ENCODE measurements at regions not wholly inside any gene's neighbourhood (a gene's known extent, or its start where the extent isn't known, plus 50 kb on each side); places are given as distances from the start of the nearest gene placed in this dataset.
A peak's percentile ranks its signal among the peaks of the same experiment; 100 is the strongest.
"Not testable (repeated sequence)": the region's sequence is repeated elsewhere in the genome, so short reads cannot be mapped to it uniquely, and the experiment has no call there.

DNA sequence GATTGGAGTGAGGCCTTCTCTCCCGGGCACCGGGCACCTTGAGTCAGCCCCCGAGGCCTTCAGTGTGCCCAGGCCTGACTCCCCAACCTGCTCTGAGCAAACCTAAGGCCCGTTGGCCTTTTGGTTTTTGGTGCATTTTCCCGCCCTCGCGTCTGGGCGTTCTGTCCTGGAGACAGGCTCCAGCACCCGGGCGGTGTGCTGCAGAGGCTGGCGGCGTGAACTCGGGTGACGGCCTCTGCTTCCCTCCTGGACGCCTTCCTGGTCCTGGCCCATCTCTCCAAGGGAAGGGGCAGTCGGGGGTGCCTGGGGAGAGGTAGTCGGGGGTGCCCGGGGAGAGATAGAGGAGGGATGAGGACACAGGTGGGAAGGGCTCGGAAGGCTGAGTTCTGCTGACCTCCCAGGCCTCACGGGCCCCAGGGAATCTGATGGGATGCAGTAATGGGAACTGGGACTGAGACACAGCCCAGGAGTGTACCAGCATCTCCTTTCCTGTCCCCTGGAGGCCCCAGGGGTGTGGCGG, 1326.4 kb downstream of the BRD1 start:
- DNase-seq: no peak

DNA sequence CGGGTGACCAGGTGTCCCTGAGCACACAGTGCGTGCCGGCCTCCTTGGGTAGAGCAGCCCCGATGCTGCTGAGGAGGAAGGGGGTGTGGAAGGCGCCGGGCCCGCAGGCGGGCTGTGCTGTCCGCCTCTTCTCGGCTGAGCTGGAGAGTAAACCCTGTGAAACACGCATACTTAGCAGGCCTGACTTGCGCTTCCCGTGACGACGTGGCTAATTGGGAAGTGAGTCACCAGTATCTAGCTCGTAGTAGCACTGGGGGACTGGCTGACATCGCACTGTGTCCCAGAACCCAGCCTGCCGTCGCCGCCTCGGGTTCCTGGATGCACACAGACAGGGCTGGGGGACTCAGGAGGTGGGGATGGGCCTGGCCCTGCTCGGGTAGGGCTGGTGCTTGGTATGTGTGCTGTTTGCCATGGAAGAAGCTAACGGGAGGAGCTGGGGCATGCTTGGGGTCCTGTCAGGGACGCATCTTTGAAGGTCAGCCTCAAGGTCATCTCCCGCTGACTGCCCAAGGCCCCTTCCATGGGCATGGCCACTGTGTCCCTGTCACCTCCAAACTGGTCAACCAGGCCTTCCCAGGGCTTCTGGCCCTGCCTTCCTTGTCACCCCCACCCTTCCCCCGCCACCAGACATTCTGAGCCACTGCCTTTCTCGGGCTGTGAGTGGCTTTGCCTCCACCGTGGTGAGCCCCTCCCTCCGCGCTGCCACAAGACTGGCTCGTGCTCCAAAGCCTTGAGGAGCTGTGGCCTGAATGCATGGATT, 1327.0 kb downstream of the BRD1 start:
- no peak for DNase-seq

DNA sequence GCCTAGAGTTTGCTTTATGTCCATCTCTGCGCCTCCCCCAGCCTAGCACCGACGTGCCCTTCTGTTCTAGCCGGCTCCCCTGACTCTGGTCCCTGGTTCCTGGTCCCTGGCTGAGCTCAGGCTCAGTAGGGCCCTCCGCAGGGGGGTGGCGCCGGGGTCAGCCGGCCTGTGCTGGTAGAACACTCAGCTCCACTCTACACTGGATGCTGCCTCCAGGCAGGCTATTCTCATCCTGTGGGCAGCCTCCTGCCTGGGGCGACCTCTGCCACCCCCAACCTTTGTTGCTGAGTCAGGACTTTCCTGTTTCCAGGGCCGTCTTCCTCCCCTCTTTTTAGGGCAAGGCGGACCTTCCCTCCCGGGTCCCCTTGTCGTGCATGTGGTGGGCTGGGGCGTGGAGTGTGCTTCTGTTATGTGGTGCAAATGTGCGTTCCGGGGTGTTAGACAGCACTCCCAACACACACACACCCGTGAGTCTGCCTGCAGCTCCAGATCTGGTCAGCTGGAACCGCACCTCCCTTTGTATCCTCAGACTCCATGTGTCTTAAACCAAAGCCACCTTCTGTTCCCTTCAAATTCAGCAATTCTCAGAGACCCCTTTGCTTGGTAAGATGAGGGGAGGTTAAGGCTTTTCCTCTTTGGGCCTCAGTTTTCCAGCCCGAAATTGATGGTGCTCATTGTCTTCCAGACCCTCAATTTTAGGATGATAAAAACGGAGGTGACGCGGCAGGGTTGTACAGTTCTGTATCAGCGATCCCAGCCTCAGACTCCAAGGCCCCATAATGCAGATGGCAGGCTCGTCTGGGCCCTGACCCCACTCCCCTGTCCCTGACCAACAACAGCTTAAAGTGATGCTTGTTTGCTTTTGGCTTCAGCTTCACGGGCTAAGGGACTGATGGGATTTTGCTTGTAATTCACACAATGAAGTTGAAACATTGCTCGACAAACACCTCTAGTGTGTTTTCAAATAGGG, 1327.9 kb downstream of the BRD1 start:
- DNase-seq: no peak

DNA sequence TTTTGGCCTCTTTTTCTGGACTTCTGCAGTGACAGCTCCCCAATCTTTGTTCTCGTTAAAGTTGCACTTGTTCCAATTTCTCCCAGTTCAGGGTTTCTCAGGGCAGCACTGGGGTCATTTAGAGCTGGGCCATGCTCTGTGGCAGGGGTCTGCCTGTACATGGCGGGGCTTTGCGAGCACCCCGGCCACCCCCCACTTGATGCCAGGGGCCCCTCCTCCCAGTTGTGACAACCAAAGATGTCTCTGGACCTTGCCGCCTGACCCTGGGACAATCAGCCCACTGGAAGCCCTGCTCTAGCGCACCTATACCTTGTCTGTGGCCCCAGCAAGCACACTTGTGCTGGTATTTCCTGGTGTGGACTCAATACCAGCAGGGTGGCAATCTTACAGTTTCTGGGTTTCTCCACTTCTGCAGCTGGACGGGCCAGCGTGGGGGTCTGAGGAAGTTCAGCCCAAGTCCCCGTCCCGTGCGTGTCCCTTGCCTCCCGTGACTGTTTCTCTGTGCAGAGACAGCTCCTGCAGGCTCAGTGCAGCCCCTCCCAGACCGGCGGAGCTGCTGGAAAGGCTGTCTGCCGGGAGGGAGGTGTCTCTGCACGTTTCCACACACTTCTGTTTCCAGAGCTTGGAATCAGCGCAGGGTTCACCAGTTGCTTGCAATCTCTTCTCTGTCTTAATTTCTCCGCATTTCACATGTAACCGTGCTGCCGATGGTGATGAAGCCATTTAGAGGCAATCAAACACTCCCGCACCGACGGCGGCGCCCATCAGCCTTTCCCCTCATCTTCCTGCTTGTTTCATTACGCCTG, 1328.9 kb downstream of the BRD1 start:
- no peak for DNase-seq

DNA sequence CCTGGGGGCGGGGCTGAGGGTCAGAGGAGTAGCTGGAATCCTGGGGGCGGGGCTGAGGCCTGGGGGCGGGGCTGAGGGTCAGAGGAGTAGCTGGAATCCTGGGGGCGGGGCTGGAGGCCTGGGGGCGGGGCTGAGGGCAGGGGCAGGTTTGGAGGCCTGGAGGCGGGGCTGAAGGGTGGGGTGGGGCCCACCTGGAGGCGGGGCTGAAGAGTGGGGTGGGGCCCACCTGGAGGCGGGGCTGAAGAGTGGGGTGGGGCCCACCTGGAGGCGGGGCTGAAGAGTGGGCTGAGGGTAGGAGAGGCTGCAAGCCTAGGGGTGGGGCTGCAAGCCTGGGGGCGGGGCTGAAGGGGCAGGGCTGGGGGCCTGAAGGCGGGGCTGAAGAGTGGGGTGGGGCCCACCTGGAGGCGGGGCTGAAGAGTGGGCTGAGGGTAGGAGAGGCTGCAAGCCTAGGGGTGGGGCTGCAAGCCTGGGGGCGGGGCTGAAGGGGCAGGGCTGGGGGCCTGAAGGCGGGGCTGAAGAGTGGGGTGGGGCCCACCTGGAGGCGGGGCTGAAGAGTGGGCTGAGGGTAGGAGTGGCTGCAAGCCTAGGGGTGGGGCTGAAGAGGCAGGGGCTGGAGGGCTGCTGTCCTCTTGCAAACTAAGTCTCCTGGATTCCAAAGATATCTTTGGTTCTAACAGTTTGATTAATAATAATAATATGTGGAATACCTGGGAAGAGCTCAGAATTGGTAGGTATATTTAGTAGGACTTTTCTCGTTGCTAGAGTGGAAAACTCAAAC, 1329.7 kb downstream of the BRD1 start:
- not testable (repeated sequence) for DNase-seq

DNA sequence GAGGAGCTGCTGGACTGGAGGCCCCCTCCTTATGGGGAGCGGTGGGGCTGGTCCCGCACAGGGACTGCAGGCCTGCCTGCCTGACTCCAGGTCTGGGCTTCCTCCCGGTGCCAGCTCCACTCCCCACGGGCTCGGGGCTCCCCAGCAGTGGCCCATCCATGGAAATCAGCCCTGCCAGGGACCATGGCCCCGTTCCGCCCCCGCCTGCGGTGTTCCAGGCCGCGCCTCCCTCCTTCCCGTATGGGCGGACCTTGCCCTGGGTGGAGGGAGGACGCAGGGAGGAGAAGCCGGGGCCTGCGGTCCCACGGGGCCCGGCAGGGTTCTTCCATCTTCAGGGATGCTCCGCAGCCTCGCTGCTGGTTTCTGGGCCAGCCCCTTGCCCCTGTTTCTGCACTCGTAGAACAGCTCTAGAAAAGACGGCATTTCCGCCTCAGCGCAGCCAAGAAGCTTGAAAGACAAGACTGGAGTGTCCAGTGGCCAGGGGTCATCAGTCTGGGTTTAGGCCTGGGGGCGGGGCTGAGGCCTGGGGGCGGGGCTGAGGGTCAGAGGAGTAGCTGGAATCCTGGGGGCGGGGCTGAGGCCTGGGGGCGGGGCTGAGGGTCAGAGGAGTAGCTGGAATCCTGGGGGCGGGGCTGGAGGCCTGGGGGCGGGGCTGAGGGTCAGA, 1330.6 kb downstream of the BRD1 start:
- DNase-seq: no peak

DNA sequence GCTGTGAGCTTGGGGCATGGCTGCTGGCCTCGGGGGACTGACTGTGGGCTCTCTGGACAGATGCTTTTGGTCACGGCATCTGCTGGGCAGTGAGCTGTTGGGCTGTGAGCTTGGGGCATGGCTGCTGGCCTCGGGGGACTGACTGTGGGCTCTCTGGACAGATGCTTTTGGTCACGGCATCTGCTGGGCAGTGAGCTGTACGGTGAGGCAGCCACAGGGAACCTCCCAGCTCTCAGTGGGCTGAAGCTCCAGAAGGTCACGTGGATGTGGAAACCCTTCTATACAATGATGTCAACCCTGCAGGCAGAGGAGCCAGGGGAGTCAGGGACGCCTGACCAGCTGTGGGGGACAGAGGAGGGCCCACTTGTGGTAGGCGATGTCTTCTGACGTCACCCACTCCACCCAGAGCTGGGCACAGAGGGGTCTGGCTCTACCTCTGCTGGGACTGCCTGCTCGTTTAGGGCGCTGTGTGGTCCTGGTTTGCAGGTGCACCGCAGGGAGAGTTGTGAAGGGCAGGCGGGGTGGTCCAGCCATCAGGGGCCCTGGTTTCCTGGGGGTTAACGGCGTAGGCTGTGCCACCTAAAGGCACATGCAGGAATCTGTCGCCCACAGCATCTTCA, 1331.3 kb downstream of the BRD1 start:
- no peak for DNase-seq

DNA sequence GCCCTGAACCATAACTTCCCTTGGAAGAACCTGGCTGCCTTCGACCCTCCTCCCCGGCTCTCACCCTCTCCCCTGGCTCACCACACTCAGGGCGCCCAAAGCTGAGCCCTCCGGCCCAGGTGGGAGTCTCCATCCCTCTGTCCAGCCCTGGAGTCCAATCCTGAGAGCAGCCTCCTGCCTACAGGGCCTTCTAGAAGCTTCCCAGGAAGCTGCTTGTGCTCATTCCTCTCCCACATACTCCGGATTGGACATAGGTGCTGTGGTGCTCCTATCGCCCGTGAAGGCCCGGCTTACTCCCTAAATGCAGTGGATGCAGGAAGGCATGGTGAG, 1332.0 kb downstream of the BRD1 start:
- DNase-seq: no peak

DNA sequence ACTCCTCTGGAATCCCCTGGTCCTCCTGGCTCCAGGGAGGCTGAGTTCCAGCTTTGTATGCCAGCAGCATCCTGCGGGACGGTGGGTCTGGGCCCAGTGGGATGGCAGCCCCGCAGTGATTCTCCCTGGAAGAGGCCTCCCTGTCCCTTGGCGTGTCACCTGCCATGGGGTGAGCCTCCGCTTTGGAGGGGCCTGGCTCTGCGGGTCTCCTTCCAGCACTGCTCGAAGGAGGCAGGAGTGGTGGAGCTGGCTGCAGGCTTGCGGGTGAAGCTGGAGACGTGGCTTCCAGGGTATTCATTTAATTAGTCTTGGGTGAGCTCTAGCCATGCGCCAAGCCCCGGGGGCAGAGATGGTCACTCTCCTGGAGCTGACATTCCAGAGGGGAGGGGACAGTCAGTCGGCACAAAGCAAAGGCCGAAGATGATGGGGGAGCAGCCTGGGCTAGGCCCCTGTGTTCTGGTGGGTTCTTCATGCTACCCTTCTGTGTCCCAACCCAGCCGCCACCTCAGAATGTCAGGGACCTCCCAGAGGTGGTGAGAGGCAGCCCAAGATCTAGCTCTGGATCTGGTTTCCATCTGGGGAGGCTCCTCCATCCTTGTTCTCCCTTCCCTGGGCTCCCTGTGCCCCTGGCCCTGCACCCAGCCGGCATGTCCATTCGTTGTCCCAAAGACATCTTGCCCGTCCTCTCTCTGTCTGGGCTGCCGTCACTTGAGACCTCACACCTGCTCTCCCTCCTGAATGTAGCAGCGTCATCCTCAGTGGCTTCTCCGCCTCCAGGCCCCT, 1332.5 kb downstream of the BRD1 start:
- peak; percentile 13 for DNase-seq

DNA sequence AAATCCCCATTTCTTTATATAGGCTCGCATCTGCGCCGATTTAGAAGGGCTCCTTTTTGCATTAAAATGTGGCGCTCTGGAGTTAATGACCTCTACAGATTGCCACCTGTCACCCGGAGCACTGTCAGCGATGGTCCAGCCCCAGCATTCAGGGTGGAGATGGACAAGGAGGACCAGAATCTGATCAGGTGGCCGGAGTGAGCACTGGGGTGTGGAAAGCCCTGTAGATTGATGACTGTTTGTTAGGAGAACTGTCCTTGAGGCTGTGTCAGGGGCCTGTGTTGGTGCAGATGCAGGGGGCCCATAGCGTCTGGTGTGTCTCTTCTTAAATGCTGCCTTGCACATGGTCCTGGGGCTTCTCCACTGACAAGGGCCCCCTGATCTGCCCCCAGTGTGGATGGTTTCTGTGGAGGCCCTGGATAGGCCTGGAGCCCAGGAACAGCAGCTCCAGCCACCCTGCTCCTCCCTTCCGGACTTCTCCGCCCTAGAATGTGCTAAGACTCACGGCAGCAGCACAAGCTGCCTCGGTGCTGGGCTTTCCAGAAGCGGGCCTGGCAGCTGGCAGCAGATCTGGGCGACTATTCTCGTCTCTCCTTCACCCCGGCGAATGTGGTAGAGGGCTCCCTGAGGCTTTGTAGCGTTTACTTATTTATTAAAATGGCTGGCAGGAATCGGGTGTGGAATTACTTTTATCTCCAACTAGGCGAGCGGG, 1333.3 kb downstream of the BRD1 start:
- peak; percentile 8 for DNase-seq

DNA sequence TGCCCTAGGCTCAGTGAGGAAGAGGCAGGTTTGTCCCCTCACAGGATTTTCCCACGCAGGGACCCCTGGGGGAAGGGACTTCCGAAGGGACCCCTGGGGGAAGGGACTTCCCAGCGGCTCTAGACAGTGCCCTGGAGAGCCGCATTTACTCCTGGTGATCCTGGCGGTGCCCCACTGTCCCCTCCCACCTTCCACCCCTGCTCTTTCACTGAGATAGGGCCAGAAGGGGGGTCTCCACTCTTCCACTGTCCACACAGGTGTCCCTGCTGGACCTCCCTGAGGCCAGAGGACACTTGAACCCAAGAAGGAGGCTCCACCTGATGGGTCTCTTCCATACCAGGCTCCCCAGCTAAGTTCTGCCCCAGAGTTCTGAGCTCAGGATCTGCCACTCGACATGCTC, 1333.9 kb downstream of the BRD1 start:
- DNase-seq: peak; percentile 13

DNA sequence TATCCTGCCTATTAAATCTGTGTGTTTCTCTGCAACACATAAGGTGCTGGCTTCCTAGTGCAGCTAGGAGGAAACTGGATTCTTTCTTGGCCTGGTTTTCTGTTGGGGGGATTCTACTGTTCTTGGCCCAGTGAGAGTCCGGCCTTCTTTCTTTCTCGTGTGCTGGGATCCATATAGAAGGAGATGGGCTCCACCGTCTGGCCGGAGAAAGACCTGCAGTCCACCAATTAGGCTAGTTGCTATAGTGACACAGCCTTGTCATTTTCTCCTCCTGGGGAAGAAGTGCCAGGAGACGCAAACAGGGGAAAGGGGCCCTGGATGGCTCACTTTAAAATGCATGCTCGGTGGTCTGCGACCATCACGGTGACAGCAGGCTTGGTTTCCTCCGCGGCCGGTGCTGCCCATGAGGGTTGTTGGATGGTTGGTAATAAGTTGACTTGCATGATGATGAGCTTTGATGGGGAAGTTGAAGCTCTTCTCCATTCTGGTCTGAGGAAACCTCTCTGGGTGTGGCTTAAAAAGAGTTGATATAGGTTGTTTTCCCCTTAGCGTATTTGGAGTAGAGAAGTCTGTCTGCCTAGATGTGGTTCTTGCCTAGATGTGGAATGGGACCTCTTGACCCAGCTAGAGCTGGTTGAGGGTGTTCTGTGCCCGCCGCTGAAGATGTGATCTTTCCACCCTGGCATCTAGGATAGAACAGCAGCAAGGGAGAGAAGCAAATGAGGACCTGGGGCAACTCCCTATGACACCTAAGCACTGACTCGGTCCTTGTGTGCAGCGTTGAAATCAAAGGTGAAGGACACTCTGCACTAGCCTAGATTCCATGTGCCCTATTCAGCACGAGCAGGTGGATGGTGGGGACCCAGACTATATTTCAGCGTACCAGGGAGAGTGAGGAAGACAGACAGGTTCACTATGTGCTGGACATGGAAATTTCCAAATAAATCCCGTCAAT, 1335.0 kb downstream of the BRD1 start:
- DNase-seq: peak; percentile 85

DNA sequence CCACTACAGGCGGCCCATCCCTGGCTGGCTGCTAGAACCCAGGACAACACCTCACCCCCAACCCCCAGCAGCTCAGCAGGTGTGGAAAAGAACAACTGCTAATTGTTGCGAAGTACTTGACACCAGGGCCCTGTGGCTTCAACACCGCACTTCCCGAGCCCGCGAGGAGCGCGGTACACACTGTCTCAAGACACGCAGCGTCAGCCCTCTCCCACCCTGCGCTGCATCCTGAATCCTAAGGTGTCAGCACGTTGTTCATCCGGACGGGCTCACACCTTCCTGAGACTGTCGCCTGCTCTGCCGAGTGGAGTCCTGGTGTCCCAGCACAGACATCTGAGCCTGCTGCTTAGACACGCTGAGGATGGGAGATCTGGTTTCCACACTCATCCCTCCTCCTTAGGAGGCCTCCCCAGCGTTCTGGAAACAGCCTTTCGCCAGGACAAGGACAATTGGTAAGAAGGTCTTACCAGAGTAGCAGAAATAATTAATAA, 1336.2 kb downstream of the BRD1 start:
- peak; percentile 18 for DNase-seq

DNA sequence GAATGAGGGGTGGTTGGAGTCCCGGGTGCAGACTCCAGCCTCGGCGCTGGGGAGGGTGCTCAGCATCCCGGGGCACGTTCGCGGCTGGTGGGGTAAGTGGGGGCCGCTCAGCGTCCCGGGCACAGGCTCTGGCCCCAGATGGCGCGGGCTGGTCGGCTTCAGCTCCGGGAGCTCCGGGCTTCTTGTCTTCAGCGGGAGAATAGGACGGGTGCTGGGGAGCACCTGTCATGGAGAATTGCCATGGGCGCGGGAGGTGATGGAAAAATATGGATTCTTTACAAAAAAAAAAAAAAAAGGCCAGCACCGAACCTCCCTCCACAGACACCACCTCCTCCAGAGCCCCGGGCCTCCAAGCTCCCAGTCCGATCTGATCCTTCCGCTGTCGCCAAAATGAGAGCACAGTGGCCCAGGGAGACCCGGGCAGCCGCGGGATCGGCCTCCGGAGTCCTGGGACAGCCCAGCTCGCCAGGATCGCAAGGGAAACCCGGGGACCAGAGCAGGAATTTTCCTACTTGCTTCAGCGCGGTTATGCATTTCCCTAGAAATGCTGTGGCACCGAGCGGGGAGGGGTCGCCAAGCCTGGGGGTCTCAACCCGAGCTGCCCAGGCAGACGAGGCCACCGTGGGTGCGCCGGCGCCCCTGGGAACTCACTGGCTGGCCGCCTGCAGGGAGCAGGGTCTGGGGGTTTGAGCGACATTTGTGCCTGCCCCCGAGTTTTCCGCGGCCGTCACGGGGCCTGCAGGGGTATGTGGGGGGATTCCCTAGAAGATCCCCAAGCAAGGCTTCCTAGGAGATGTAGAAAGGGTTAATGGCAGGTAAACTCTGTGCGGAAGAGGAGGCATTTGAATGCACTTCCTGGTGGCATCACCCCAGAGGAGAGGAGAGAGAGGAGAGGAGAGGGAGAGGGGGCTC, 1336.9 kb downstream of the BRD1 start:
- no peak for DNase-seq

DNA sequence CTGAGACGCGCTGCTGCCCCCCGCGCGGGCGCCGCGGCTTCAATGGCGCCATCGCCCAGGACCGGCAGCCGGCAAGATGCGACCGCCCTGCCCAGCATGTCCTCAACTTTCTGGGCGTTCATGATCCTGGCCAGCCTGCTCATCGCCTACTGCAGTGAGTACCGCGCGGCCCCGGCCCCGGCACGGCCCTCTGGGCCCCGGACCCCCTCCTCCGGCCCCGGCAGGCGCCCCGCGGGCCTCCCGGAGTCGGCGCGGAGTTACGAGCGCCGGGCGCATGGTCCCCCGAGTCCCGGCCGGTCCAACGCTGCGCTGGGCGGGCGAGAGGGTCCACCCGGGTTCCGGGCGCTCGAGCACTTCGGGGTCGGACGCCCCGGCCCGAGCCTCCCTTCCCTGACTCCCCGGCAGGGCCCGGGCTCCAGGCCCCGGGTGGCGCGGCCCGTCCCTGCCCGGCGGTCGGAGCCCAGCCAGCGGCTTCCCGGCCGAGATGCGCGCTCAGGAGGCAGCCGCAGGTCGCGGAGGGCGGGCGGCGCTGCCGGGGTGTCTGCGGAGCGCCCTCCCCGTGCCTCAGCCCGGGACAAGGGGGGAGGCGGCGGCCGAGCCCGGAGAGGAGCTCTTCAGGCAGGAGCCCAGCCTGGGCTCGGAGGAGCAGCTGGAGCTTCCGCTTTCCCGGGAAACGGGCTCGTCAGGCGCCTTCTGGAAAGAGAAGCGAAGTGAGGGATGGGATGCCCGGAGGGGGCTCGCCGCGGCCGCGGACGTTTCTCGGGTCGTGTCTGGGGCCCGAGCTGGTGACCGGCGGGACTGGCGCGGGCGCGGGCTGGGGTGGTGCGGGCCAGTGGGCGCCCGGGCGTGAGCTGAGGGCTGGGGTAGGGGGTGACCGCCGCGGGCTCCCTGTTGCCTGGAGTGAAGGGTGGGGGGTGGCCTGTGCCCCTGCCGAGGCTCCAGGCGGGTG, 1337.8 kb downstream of the BRD1 start:
- DNase-seq: no peak

Data from femur (tissue), 1 donor.